ENCODE measurements at regions not wholly inside any gene's neighbourhood (a gene's known extent, or its start where the extent isn't known, plus 50 kb on each side); places are given as distances from the start of the nearest gene placed in this dataset.

GRCh38 chr17:37830151-37830993, 85.5 kb upstream of the HNF1B start:
- TF ChIP-seq CTCF (IDR thresholded peaks at IDR 0.05) (no peak), POLR2A (IDR thresholded peaks at IDR 0.05) (no peak)

Measured in uterus (tissue), 2 donors.